CD4-positive, CD25-positive, alpha-beta regulatory T cell (primary cell): ENCODE measurements at regions not wholly inside any gene's neighbourhood (a gene's known extent, or its start where the extent isn't known, plus 50 kb on each side); places are given as distances from the start of the nearest gene placed in this dataset.

Experiments
- ATAC-seq, 2 donors: fragments of 150-1000 bp; cut with Tn5 transposase; one replicate each; pipeline ENCODE4 v1.10.0; 2021; ENCODE audit warnings: low read depth in 2 of 2, moderate number of reproducible peaks in 2 of 2, moderate library complexity in 1 of 2
- DNase-seq, 3 donors: peaks; one replicate each; pipeline versions ENCODE4 v3.0.0 to v3.0.0-alpha.2; 2012 to 2022; ENCODE audit warnings: mixed read lengths in 1 of 3
- H3K27ac ChIP-seq: one replicate; pipeline ENCODE4 v1.7.0; 2013; ENCODE audit warnings: mild to moderate bottlenecking, low read length; ENCODE audit not compliant: insufficient read depth, poor library complexity, severe bottlenecking
- H3K27me3 ChIP-seq: one replicate; pipeline ENCODE4 v1.7.0; 2013; ENCODE audit warnings: low read length; ENCODE audit not compliant: control insufficient read depth, insufficient read depth
- H3K36me3 ChIP-seq: one replicate; pipeline ENCODE4 v1.7.0; 2013; ENCODE audit warnings: mild to moderate bottlenecking, low read length, moderate library complexity; ENCODE audit not compliant: control insufficient read depth, insufficient read depth
- H3K4me1 ChIP-seq: 2 replicates; pipeline ENCODE4 v1.7.0; 2013; ENCODE audit warnings: mild to moderate bottlenecking, low read length; ENCODE audit not compliant: insufficient read depth, control insufficient read depth, poor library complexity, severe bottlenecking
- H3K4me3 ChIP-seq: one replicate; pipeline ENCODE4 v1.7.0; 2013; ENCODE audit warnings: low read depth, mild to moderate bottlenecking, low read length, moderate library complexity
- H3K9me3 ChIP-seq, 2 experiments: 1 replicate in 1 of 2; 2 replicates in 1 of 2; pipeline ENCODE4 v1.7.0; 2013; ENCODE audit warnings: low read length in 2 of 2, mild to moderate bottlenecking in 1 of 2, moderate library complexity in 1 of 2; ENCODE audit not compliant: control insufficient read depth in 2 of 2
- H3K27ac Mint-ChIP-seq, 3 donors: one replicate each; pipeline ENCODE4 v1.8.0; 2020 to 2022; ENCODE audit warnings: mild to moderate bottlenecking in 3 of 3, mixed read lengths in 3 of 3, moderate library complexity in 2 of 3
- H3K27me3 Mint-ChIP-seq: one replicate; pipeline ENCODE4 v1.8.0; 2022; ENCODE audit warnings: mild to moderate bottlenecking, mixed read lengths
- H3K36me3 Mint-ChIP-seq: one replicate; pipeline ENCODE4 v1.8.0; 2020; ENCODE audit warnings: mixed read lengths
- H3K4me1 Mint-ChIP-seq, 4 donors: one replicate each; pipeline ENCODE4 v1.8.0; 2020 to 2022; ENCODE audit warnings: mixed read lengths in 4 of 4, mild to moderate bottlenecking in 1 of 4
- H3K4me3 Mint-ChIP-seq, 4 donors: one replicate each; pipeline ENCODE4 v1.8.0; 2020 to 2022; ENCODE audit warnings: mild to moderate bottlenecking in 4 of 4, mixed read lengths in 4 of 4, moderate library complexity in 3 of 4
- H3K9me3 Mint-ChIP-seq, 7 donors: one replicate each; pipeline ENCODE4 v1.8.0; 2020 to 2022; ENCODE audit warnings: mixed read lengths in 7 of 7, mild to moderate bottlenecking in 3 of 7, moderate library complexity in 2 of 7

DNA sequence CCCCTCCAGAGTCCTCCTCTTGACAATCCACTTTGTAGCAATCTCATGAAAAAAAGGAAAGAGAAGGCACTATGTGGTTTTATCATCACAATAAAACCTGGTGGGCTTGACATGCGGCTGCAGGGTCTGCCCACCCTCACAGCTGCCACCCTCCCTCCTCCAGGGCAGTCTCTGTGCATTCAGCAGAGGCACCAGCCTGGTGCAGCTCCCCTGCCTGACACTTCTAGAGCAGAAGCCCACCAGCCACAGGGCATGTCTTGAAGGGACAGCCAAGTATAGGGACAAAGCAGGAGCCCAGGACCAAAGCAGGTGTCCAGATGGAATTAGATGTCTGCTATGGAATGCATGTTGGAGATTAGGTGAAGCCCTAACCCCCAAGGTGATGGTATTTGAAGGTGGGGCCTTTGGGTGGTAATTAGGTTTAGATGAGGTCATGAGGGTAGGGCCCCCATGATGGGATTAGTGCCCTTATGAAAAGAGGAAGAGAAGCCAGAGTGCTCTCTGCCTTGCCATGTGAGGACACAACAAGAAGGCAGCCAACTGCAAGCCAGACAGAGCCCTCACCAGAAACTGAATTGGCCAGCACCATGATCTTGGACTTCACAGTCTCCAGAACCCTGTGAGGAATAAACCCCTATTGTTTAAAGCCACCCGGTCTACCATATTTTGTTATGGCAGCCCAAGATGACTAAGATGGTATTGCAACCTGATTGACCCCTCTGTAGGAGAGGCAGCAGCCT, 86.9 kb downstream of the MCFD2 start:
- Histone ChIP-seq H3K27ac (no peak overlapping the region), H3K9me3 (peaks cover 0 to 4% of the 10 kb centered on the region in 2 experiments), H3K27me3 (peaks cover 4% of the 10 kb centered on the region), H3K4me3 (no peak overlapping the region), H3K36me3 (no peaks in the 10 kb centered on the region), H3K4me1 (no peaks in the 10 kb centered on the region)
- H3K4me1 Mint-ChIP-seq = no peaks in the 10 kb centered on the region
- H3K4me3 Mint-ChIP-seq = no peak overlapping the region
- H3K36me3 Mint-ChIP-seq = no peaks in the 10 kb centered on the region
- ATAC-seq (no peak), DNase-seq (no peak)
- peaks cover 0 to 11% (median 1%) of the 10 kb centered on the region in 7 donors for H3K9me3 Mint-ChIP-seq
- H3K27me3 Mint-ChIP-seq = peaks cover 23% of the 10 kb centered on the region
- H3K27ac Mint-ChIP-seq = no peak overlapping the region

- Histone ChIP-seq H3K4me1 (no peaks in the 10 kb centered on the region), H3K36me3 (no peaks in the 10 kb centered on the region), H3K27me3 (peaks cover 4% of the 10 kb centered on the region), H3K27ac (no peak overlapping the region), H3K9me3 (peaks cover 0 to 4% of the 10 kb centered on the region in 2 experiments), H3K4me3 (no peak overlapping the region)
- H3K36me3 Mint-ChIP-seq = no peaks in the 10 kb centered on the region
- H3K27me3 Mint-ChIP-seq = peaks cover 18% of the 10 kb centered on the region
- no peak for DNase-seq
- H3K4me1 Mint-ChIP-seq = no peaks in the 10 kb centered on the region
- H3K9me3 Mint-ChIP-seq = peaks cover 0 to 7% (median 1%) of the 10 kb centered on the region in 7 donors
- no peak overlapping the region for H3K4me3 Mint-ChIP-seq
- ATAC-seq = no peak
- no peak overlapping the region for H3K27ac Mint-ChIP-seq
Measured at GRCh38 chr2:46828135-46828438, 87.5 kb downstream of the MCFD2 start.

DNA sequence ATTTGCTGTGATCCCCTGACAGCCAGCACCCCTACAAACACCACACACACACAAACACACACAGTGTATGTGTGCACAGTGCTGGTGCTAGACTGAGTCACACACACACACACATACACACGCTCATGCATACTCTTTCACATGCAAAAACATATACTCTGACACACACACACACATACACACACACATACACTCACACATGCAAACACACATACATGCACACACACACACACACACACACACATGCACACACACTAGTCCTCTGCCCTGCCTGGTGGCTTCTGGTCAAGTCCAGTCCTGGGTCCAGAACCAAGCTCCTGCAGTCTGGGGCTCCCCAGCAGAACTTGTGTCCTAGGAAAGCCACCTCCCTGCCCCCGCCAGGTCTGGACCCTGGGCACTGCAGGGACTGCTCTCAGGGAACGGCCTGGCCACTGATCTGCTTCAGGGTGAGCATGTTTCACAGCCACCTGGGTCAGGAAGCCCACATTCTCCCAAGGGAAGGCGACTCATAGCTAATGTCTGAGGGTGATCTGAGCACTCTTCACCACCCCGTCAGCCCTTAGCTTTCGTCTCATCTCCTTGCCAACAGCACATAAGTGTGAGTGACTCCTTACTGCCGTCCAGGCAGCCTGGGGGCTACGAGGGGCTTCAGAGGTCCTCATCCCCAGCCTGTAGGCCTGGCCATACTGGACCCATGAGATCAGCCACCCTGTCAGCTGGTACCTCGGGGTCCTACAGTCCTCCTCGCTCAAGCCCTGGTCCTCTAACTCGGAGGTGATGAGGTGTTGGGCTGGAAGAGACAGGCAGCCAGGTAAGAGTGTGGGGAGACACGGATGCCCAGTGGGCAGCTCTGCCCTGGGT, 88.1 kb downstream of the MCFD2 start:
- Histone ChIP-seq H3K4me3 (no peak overlapping the region), H3K27me3 (peaks cover 3% of the 10 kb centered on the region), H3K4me1 (no peaks in the 10 kb centered on the region), H3K36me3 (no peaks in the 10 kb centered on the region), H3K27ac (no peak overlapping the region), H3K9me3 (peaks cover 0 to 4% of the 10 kb centered on the region in 2 experiments)
- no peak overlapping the region for H3K4me3 Mint-ChIP-seq
- H3K9me3 Mint-ChIP-seq = peaks cover 0 to 5% (median 0%) of the 10 kb centered on the region in 7 donors
- H3K36me3 Mint-ChIP-seq = no peaks in the 10 kb centered on the region
- no peaks in the 10 kb centered on the region for H3K4me1 Mint-ChIP-seq
- no peak for ATAC-seq
- no peak overlapping the region for H3K27ac Mint-ChIP-seq
- no peak for DNase-seq
- H3K27me3 Mint-ChIP-seq = peaks cover 16% of the 10 kb centered on the region

GRCh38 chr2:46826569-46827245, 88.9 kb downstream of the MCFD2 start:
- ATAC-seq = no peak
- Mint-ChIP-seq H3K27ac (no peak overlapping the region), H3K4me3 (no peak overlapping the region), H3K27me3 (peaks cover 10% of the 10 kb centered on the region), H3K36me3 (no peaks in the 10 kb centered on the region), H3K4me1 (no peaks in the 10 kb centered on the region), H3K9me3 (peaks cover 0 to 5% (median 0%) of the 10 kb centered on the region in 7 donors)
- no peak overlapping the region for H3K27ac ChIP-seq
- DNase-seq = no peak
- H3K36me3 ChIP-seq = no peaks in the 10 kb centered on the region
- H3K4me3 ChIP-seq = no peak overlapping the region
- no peaks in the 10 kb centered on the region for H3K4me1 ChIP-seq
- H3K27me3 ChIP-seq = no peaks in the 10 kb centered on the region
- H3K9me3 ChIP-seq = peaks cover 0 to 4% of the 10 kb centered on the region in 2 experiments

- Mint-ChIP-seq H3K36me3 (no peaks in the 10 kb centered on the region), H3K4me1 (no peaks in the 10 kb centered on the region), H3K27me3 (peaks cover 10% of the 10 kb centered on the region), H3K9me3 (peaks cover 0 to 5% (median 0%) of the 10 kb centered on the region in 7 donors), H3K4me3 (no peak overlapping the region), H3K27ac (no peak overlapping the region)
- H3K9me3 ChIP-seq = peaks cover 0 to 4% of the 10 kb centered on the region in 2 experiments
- no peaks in the 10 kb centered on the region for H3K4me1 ChIP-seq
- H3K36me3 ChIP-seq = no peaks in the 10 kb centered on the region
- no peak overlapping the region for H3K4me3 ChIP-seq
- ATAC-seq (no peak), DNase-seq (no peak)
- no peak overlapping the region for H3K27ac ChIP-seq
- H3K27me3 ChIP-seq = no peaks in the 10 kb centered on the region
Measured at GRCh38 chr2:46825939-46826568, 89.6 kb downstream of the MCFD2 start.

DNA sequence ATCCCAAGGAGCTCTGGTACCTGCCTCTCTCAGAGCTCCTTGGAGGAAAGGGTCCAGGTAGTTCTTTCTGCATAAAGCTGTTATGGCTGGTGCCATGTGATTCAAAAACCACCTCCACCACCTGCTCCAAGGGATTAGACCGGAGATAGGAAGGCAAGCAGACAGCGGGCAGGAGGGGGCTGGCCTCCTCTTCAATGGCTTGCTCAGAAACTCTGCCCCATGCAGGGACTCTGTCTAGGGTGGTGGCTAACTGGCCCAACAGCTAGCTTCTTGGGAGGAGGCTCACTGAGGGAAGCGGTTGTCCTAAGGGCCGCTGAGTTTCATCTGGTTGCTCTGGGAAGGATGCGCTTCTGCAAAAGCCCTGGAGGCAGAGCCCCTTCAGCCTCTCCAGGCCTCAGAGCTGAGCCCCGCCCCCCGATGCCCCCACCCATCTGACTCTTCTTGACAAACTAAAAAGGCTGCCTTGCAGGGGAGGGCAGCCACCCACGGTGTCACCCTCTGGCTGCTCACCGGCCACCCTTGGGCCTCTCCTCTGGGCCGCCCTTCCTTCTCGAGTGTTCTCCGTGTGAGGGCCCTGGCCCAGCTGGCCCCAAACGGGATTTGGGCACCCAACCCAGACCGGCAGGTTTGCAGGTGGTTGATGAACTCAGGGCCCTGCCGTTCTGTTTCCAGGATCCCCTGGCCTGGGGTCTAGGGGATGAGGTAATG, 90.2 kb downstream of the MCFD2 start:
- H3K4me1 Mint-ChIP-seq = no peaks in the 10 kb centered on the region

GRCh38 chr2:46824611-46825010, 91.0 kb downstream of the MCFD2 start:
- peaks cover 0 to 3% (median 0%) of the 10 kb centered on the region in 7 donors for H3K9me3 Mint-ChIP-seq

More for the DNA sequence above, 90.2 kb downstream of the MCFD2 start:
- peaks cover 5% of the 10 kb centered on the region for H3K27me3 Mint-ChIP-seq
- no peak overlapping the region for H3K27ac Mint-ChIP-seq
- Histone ChIP-seq H3K36me3 (no peaks in the 10 kb centered on the region), H3K4me1 (no peaks in the 10 kb centered on the region), H3K27ac (no peak overlapping the region), H3K27me3 (no peaks in the 10 kb centered on the region), H3K4me3 (no peak overlapping the region), H3K9me3 (peaks cover 0 to 1% of the 10 kb centered on the region in 2 experiments)
- DNase-seq = no peak
- H3K36me3 Mint-ChIP-seq = no peaks in the 10 kb centered on the region
- H3K4me3 Mint-ChIP-seq = no peak overlapping the region
- ATAC-seq = no peak
- peaks cover 0 to 5% (median 0%) of the 10 kb centered on the region in 7 donors for H3K9me3 Mint-ChIP-seq

More at GRCh38 chr2:46824611-46825010, 91.0 kb downstream of the MCFD2 start:
- H3K36me3 ChIP-seq = no peaks in the 10 kb centered on the region
- Mint-ChIP-seq H3K27ac (no peak overlapping the region), H3K4me1 (no peaks in the 10 kb centered on the region), H3K4me3 (no peak overlapping the region), H3K27me3 (no peaks in the 10 kb centered on the region), H3K36me3 (no peaks in the 10 kb centered on the region)
- H3K4me3 ChIP-seq = no peak overlapping the region
- DNase-seq (no peak), ATAC-seq (no peak)
- no peaks in the 10 kb centered on the region for H3K9me3 ChIP-seq
- H3K27ac ChIP-seq = no peak overlapping the region
- no peaks in the 10 kb centered on the region for H3K4me1 ChIP-seq
- H3K27me3 ChIP-seq = no peaks in the 10 kb centered on the region
